ENCODE measurements at regions not wholly inside any gene's neighbourhood (a gene's known extent, or its start where the extent isn't known, plus 50 kb on each side); places are given as distances from the start of the nearest gene placed in this dataset.

DNA sequence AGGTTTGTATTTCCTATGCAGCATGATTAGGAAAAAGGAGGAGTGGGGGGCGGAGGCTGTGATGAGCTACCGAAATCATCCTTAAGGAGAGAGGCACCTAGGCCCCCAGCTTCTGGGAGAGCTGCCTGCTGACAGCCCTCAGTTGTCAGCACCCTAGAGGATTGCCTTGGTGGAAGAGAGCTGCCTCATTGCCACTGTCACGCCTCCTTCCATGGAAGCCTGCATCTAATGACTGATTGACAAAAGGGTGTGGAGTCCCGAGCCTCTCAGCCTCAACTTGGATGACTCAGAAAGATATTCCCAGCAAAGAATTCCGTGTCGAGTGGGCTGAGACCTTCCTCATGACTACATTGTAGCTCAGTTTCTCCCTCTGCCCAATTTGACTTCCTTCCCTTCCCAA is 320.4 kb upstream of the PROK2 start:
- TF ChIP-seq CTCF (IDR thresholded peaks at IDR 0.05) (no peak), POLR2A (IDR thresholded peaks at IDR 0.05; ENCODE audit: low read depth) (no peak), POLR2AphosphoS5 (IDR thresholded peaks at IDR 0.05) (no peak), EP300 (IDR thresholded peaks at IDR 0.05) (no peak)

All from esophagus muscularis mucosa (tissue), 4 donors.